Iris pigment epithelial cell (primary cell): ENCODE measurements at regions not wholly inside any gene's neighbourhood (a gene's known extent, or its start where the extent isn't known, plus 50 kb on each side); places are given as distances from the start of the nearest gene placed in this dataset.

ENCODE experiments used
- DNase-seq: peaks from one replicate; pipeline ENCODE4 v3.0.0-alpha.2; 2011; ENCODE audit warnings: low read depth

DNA sequence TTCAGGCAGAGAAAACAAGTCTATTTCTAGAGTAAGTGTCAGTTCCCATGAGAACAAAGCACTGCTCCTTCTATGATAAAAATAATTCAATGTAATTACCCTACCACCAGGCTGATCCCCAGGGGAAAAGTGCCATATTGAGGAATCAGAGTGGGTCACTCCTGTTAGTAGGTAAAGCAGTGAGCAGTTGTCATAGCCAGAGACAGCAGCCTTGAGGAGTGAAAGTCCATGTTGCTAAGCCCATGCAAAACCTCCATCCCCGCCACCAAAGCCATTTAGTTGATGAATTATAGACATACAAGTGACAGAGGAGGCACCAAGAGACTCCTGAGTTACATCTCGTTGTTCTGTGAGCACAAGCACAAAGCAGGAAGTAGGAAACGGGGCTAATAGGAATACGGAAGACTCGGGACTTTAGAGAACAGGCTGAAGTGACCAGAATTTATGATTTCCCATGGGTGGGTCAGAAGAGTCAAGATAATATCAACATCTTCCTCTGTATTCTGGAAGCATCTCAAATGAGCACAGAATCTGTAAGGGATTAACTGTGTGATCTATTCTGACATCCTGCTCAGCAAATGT, 197.9 kb downstream of the MAFB start:
- no peak for DNase-seq

DNA sequence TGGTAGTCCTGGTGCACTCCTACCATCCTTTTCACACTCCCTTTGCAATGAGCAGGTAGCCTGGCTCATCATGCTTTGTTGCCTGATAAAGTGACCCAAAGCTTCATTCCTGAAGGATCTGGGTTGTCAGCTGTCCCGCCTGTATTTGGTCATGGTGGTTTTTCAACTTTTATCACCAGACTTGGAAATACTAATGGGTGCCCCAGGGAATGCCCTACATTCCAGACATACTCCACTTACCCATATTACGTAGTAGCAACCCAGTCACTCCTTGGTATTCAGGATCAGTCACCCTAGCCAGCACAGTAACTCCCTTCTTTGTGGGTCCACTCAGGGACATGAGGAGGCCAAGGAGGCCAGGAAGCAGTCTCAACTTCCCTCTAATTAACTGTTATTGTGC, 199.2 kb downstream of the MAFB start:
- DNase-seq = peak; percentile 35

DNA sequence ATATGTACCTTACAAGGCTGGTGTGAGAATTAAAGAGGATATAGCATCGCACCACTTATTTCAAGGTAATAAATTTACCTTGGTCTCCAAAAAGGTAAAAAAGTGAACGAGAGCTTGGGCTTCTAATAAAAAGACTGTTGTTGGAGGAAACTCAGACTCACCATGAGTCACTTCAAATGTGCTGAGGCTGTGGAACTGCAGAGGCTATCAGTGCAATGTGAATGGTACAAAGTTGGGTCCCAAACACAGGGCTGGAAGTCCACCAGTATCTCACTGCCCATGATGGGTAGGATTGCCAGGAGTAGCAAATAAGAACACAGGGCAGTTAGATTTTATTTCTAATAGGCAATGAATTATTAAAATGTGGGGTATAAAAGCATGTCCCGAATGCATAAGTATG, 200.6 kb downstream of the MAFB start:
- DNase-seq = no peak

DNA sequence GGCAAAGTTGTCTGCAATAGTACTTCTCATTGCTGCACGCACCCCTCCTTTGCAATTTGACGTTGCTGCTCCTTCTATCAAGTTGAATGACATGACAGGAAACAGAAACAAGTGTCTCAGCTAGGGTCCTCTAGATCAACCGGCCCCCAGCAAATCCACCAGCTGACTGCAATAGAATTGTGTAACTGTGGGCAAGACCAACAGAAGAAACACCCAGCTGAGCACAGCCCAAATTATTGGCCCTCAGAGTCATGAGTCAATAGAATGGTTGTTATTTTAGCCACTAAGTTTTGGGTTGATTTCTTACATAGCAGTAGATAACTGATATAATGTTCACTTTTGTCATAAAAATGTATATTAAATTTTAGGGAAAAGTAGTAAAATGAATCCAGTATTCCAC, 202.7 kb downstream of the MAFB start:
- no peak for DNase-seq

DNA sequence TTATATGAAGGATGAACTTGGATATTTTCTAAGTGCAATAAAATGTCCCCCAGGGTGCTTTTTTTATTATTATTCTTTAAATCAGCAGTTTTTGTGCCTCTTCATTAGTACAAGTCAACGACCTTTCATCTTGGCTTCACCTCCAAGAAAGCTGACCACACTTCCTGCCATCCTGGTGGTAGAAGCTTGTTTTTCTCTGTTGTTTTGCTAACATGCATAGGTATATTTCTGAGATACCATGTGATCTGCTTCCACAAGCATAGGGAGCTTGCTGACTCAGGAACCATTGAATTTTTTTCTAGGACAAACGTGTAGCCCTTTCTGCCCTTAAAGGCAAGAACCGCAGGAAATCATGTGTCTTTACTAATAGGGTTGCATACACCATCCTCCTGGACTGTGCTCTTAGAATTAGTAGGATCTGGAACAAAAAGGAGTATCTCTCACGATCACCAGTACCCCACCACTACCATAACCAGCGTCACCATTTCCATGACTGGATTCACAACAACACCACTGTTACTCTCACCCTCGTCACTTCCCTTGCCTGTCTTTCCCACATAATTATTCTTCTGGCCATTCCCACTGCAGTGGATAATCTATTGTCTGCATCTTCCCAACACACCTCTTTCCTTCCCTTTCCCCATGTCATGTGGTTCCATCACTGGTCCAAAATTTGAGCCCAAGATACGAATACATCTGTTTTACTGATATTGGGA, 207.1 kb downstream of the MAFB start:
- no peak for DNase-seq

DNA sequence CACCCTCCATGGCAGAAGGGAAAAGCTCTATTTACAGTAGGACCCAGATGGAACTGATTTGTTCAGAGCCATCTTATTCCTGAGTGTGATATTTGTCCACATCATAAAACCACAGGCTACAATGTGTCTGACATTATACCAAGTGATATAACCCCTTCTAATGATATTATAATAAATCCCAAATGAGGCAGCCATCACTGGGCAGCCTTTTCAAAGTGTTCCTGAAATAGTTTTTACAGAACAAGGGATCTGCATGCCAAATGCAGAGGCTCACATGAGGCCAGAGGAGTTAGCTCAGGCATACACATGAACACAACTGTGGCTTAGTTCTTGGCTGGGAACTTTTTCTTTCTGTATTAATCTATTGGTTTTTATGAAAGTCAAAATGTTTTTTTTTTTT, 207.7 kb downstream of the MAFB start:
- DNase-seq = no peak

DNA sequence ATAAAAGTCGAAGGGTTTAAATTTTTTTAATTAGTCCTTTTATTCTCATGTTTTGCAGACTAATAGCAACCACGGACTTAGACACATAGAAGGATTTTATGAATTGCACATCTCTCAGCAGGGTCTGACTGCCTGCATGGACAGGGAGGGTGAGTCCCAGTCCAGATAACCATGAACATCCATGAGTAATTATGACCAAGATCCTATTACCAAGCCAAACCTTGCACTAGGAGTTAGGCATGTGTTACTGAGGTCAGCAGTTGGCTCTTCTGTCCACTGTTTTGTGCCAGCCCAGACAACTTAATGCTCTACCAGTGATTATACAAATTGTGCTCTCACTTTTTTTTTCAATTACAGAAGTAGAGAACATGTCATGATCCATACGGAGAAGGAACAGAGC, 211.2 kb downstream of the MAFB start:
- DNase-seq = no peak

DNA sequence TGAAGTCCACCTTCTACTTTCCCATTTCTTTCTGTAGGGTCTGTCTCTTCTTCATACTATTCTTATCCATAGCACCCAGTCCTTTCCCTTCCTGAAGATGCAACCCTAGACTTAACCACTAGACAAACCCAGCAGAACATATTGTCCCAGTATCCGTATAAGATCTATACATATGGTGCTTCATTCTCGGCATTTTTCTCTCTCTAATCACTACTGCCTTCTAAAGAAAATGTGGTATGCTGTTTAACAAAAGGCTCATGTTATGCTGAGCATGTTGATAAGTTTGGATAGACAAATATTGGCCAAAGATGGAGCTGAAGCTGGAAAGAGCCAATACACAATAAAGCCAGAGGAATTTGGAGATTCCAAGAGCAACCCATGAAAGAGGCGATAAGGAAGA, 212.6 kb downstream of the MAFB start:
- DNase-seq = no peak

DNA sequence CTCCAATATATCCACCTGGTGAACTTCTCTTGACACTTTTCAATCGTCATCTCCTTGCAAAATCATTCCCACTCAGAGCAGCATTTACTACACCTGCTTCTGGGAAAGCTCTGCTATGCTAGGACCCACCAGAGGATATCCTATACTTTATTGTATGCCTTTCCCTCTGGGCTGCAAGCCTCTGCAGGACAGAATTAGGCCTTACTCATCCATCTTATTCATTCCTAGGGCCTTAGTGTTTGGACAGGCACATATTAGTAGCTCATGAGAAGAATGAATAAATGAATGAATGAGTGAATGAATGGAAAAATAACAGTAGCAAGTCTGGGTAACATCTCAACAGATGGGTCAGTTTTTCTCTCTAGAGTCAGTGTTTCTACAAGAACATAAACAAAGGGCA, 216.1 kb downstream of the MAFB start:
- DNase-seq = no peak

DNA sequence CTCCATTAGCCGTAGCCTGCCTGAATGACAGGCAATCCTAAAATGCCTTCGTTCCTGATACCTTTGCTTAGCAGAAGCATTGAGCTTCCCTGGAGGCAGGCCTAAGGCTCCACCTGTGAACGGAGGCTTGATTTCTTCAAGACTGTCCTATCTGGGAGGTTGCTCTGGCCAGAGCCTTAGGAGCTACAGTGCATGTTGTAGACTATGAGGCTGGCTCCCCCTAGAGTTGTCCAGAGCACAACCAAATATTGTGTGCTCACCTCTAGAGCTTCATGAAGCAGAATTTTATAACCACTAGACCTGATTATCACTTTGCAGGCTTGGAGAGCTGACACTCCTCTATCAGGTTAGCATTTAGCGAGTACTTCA, 217.8 kb downstream of the MAFB start:
- DNase-seq = no peak

DNA sequence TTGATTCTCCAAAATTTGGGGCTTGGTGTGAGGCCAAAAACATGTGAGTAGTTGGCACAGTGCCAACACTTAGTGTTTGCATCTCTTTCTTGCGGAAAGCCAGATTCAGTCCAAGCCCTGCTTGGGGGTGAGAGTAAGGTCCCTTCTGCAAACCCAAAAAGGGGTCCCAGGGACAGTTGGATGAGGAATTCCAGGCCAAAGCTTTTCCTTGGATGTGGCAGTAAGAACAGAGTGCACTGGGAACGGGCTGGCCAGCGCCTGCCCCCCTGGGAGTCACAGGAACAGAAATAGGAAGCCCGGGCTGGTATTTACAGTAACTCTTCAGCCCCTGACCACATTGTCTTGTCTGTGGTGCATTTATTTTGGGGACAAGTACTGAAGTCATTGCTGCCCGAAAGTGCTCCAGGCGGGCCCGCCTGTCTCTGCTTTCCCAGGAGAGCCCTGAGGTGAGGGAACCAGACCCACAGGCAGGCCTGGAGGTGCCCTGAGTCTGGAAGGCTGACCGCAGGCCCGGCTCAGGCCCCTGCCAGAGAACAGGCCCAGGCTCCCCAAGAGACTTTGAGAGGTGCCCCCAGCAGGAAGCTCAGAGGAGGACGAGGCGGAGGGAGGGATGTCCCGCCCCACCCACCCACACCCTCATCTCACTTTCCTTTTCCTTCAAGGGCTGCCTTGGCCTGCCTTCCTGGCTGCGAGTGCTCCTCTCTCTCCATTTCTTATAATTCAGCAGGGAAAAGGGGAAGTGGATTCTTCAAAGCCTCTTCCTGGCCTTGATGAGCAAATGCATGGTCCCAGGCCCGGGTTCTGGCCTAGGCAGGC, 218.4 kb downstream of the MAFB start:
- DNase-seq = no peak

DNA sequence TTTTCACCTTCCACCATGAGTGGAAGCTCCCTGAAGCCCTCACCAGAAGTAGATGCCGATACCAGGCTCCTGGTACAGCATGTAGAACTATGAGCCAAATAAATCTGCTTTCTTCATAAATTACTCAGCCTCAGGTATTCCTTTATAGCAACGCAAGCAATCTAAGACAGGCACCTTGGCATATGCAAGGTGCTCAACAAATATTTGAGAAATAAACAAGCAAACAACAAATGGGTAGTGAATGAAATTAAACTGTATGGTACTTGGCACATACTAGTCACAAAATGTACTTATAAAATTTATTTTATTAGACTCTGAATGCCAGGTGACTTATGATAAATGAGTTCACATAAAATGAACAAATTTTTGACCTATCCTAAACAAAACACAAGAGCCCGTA, 220.3 kb downstream of the MAFB start:
- no peak for DNase-seq

DNA sequence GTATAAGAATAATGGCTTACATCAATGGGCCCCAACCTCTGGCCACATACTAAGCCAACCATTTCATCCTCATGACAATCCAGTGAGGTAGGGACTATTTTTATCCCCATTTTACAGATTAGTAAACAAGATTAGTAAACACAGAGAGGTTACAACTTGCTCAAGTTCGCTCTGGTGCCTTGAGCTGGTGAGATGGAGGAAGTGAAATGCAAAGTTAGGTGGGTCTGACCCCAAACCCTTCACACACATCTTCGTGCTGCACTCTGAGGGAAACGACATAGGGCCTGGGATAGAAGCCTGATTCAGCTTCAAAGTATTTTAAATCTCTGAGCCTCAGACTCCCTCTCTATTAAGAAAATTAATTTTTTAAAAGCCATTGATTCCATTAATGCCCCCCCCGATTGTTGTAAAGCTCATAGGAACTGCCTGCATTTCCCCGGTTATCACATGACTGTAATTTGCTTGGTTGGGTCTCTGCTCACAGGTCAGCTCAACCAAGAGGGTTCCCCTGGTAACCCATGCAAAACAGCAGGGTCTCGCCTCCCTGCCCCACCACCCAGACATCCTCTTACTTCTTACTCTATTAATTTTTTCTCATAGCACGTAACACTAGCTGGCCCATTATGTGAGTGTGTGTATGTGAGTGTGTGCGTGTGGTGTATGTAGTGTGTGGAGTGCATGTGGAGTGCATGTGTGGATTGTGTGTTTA, 221.2 kb downstream of the MAFB start:
- DNase-seq = no peak

DNA sequence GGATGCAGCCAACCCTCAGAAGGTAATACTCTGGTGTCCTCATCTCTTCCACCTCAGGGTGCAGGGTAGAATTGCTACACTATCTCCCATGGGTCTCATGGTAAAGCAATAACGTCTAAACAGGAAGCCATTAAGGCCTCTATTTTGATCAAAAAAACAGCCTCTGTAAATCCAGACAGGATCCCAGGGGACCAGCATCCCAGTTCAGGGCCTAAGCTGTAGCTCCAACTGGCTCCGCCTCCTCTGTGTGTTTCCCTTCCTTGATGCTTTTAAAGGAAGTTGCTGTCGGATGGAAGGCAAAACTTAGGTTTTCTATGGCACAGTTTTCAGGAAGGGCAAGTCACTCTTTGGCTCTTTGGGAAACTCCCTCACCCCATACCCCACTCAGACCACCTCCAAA, 222.0 kb downstream of the MAFB start:
- no peak for DNase-seq

DNA sequence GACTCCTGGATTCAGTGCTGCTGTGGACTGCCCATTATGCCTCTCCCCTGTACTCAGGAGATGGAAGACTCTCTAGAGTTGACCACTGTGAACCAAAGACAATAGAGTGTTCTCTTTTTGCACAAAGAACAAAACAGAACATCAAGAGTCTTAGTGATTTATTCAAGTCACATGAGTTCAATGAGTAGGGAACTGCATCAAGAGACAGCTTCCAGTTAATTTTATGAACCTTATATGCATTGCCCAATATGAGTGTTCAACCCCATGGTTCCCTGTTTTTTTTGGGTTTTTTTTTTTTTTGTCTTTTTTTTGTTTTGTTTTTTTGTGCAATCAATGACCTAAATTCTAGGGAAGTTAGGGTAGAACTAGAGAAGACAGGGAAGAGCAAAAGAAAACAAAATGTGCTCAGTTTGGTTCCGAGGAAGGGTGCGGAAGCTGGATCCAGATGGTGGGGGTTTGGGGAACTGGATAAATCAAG, 224.3 kb downstream of the MAFB start:
- no peak for DNase-seq

DNA sequence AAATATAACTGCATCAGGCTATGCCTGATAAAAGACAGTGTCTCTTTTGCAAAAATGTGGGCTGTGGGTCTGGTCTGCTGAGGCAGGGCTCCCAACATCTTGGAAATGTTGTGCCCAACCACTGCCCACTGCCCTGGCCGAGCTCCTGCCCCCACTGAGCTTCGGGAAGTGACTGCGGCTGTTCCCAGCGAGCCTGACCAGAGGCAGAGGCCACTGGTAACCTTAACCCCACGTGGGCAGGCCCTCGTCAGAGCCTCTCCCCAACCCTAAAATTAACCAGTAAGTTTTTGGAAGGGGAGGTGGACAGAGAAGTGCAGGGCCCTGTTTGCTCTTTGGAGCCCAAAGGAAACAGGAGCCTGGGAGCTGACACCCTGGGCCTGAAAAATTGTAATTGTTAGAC, 225.9 kb downstream of the MAFB start:
- DNase-seq = no peak

DNA sequence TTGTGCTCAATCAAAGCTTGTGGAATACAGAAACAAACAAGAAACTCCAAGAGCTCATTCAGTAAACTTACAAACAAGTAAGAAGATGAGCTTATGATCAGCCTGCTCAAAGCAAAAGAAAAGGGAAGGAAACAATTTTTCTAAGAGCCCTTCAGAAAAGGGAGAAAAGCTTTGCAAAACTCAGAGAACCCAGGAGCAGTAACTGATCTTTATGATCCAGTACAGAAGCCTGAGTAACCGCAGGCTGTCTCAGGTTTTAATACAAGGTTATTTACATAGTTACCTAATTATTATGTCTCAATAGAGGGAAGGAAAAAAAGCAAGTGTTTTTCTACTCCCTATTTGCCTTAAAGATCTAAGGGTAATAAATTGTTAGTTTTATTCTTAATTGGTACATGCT, 226.5 kb downstream of the MAFB start:
- DNase-seq = no peak

DNA sequence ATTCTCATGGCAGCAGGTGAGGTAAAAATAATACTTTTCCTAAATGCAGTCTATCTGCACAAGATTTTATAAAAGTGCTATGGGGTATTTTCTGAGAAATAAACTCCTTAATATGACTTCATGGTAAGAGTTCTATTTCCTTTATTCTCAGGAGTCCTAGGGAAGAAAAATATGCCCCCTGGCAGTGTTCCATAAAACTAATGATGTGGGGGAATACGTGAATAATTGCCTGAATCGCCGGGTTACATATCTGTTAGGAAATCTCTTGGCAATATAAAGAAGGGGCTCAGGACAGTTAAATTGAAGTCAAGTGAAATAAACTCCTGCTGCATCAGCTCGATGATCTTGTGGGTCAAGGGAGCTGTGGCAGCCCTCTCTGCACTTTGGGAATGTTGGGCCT, 229.7 kb downstream of the MAFB start:
- DNase-seq = no peak

DNA sequence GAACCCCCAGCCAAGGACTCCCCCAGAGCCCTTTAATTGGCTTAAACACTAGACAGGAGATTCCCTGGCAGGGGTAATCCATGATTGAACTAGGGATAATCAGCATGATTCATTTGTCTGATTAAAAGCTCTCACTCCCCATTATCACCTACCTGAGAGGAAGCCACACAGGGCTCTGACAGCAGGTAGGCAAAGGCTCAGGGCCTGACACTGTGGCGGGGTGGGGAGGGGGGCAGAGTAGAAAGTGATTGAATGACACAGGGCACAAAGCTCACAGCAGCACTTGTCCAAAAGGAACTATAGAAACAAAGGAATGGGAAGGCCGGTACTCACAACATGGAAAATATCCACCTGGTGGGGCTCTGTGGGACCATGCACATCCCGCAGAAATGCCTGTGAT, 231.6 kb downstream of the MAFB start:
- no peak for DNase-seq

DNA sequence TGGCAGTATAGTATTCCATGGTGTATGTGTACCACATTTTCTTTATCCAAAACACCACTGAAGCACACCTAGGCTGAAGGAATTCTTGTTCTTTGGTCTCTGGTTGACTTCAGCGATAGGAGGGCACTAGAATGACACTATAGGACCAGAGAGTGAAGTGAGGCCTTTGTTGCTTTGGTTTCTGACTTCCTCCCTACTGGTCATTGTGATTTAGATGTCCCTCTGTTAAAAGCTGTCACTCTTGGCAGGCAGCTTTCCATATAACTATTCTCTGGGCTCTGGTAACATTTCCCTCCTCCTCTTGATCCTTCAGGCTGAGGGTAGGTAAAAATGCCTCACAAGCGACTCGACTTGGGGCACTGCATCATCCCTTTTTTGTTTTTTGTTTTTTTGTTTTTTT, 236.3 kb downstream of the MAFB start:
- no peak for DNase-seq

DNA sequence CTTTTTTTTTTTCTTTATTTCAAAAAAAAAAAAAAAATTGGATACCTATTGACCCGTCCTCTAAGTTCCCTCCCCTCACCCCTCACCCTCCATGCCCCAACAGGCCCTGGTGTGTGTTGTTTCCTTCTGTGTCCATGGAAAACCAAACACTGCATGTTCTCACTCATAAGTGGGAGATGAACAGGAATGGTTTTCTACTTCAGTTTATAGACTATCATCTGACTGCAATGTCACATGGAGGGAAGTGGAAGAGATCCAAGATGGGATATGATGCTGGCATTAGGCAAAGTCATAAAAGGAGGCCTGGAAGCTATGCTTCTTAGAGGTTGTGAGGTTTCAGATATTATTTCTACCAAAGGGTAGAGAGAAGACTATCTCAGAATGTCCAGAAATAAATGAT, 237.5 kb downstream of the MAFB start:
- DNase-seq = no peak

DNA sequence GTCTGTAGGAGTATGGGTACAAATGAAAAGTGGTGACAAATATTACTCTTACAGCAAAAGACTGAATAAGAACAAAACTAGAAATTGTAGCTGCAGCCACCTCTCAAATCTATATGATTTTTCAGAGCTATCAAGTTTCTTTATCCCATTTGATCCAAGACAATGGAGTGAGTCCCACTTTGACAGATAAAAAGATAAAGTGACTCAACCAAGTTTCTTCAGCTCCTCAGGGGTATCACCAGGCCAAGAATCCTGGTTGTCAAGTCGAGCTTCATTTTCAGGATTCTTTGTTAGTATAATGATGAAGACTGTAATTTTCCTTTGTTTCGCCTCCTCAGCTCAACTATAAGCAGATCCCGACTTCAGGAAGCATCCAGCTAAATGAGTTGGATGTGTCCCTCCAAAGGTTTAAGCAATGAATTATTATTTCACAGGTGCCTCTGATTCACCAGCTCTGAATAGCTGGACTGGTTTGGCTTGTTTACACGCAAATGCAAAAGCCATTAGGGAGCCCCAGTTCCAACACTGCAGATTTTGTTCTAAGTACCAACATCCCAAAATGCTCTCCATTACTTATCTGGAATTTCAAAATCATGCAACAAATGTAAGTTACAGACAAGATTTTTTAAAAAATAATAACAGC, 238.9 kb downstream of the MAFB start:
- no peak for DNase-seq
